Activated naive CD4-positive, alpha-beta T cell treated with anti-CD3 and anti-CD28 coated beads for 36 hours (primary cell): ENCODE measurements at regions not wholly inside any gene's neighbourhood (a gene's known extent, or its start where the extent isn't known, plus 50 kb on each side); places are given as distances from the start of the nearest gene placed in this dataset.

ENCODE experiments used
- CTCF ChIA-PET: fragments of 350-600 bp; sonication (Branson Sonifier 250); formaldehyde crosslinking; loops from one replicate; lab custom pipeline; 2021; ENCODE audit warnings: antibody characterized with exemption; lab: Charles Lee
- DNase-seq: peaks from one replicate; pipeline ENCODE4 v3.0.0-alpha.2; 2020
- H3K27ac Mint-ChIP-seq: one replicate; pipeline ENCODE4 v1.8.0; 2021; ENCODE audit warnings: mild to moderate bottlenecking, mixed read lengths
- H3K27me3 Mint-ChIP-seq: one replicate; pipeline ENCODE4 v1.8.0; 2021; ENCODE audit warnings: low read depth, mixed read lengths
- H3K36me3 Mint-ChIP-seq: one replicate; pipeline ENCODE4 v1.8.0; 2021; ENCODE audit warnings: low read depth, mixed read lengths
- H3K4me1 Mint-ChIP-seq: one replicate; pipeline ENCODE4 v1.8.0; 2021; ENCODE audit warnings: low read depth, mixed read lengths
- H3K4me3 Mint-ChIP-seq: one replicate; pipeline ENCODE4 v1.8.0; 2021; ENCODE audit warnings: mild to moderate bottlenecking, moderate library complexity, mixed read lengths
- H3K9me3 Mint-ChIP-seq: one replicate; pipeline ENCODE4 v1.8.0; 2021; ENCODE audit warnings: mixed read lengths
- intact Hi-C: fragments of 100-400 bp; cut with micrococcal nuclease; formaldehyde crosslinking; loops from one replicate; pipeline ENCODE4 v1.15.1; 2023

DNA sequence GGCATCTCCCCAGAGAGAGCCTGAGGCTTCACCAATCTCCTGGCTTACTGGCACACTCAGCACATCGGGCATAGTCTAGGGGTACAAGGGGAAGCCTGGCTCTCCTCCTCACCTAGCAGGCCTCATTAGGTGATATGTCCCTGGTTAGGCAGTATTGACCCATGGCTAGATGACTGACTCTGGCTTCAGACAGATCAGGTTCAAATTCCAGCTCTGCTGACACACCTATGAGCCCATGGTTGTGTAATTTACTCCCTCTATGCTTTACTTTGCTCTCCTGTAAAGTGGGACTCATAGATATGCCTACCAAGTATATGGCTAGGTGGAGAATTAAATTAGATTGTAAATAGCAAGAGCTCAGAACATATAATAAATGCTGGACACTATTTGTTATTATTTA, 157.3 kb upstream of the IRX3 start:
- H3K36me3 Mint-ChIP-seq: no peaks in the 10 kb centered on the region
- H3K4me1 Mint-ChIP-seq: no peaks in the 10 kb centered on the region
- H3K9me3 Mint-ChIP-seq: peaks cover 2% of the 10 kb centered on the region
- H3K4me3 Mint-ChIP-seq: no peak overlapping the region
- CTCF ChIA-PET: no interaction called here
- intact Hi-C loops: no loop called here
- no peak for DNase-seq
- H3K27ac Mint-ChIP-seq: no peak overlapping the region
- H3K27me3 Mint-ChIP-seq: peaks cover 10% of the 10 kb centered on the region

DNA sequence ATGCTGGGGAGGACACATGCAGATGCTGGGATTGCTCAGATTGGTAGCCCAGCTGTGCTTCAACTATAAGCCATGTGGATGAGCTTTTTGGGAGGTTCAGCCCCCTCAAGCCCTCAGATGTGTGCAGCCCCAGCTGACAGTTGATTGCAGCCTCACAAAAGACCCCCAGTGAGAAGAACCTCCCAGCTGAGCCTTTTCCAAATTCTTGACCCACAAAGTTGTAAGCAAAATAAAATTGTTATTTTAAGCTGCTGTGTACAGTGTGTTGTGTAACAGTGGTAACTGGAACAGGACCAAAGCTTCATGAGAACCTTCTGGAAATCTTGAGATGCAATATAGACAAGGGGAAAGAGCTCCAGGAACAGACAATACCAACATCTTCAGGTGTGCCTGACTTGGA, 156.8 kb upstream of the IRX3 start:
- CTCF ChIA-PET: no interaction called here
- Mint-ChIP-seq H3K27me3 (peaks cover 12% of the 10 kb centered on the region), H3K36me3 (no peaks in the 10 kb centered on the region)

GRCh38 chr16:54442864-54443263, 156.3 kb upstream of the IRX3 start:
- Mint-ChIP-seq H3K27me3 (peaks cover 13% of the 10 kb centered on the region), H3K27ac (no peak overlapping the region), H3K36me3 (no peaks in the 10 kb centered on the region), H3K4me3 (no peak overlapping the region), H3K9me3 (peaks cover 7% of the 10 kb centered on the region), H3K4me1 (no peaks in the 10 kb centered on the region)
- intact Hi-C loops: no loop called here
- DNase-seq: no peak
- CTCF ChIA-PET: no interaction called here

More for the DNA sequence above, 156.8 kb upstream of the IRX3 start:
- DNase-seq: no peak
- Mint-ChIP-seq H3K4me1 (no peaks in the 10 kb centered on the region), H3K9me3 (peaks cover 6% of the 10 kb centered on the region), H3K4me3 (no peak overlapping the region), H3K27ac (no peak overlapping the region)
- intact Hi-C loops: no loop called here

GRCh38 chr16:54438469-54438868, 151.9 kb upstream of the IRX3 start:
- Mint-ChIP-seq H3K27me3 (peaks cover 11% of the 10 kb centered on the region), H3K4me3 (no peak overlapping the region), H3K4me1 (no peaks in the 10 kb centered on the region), H3K36me3 (no peaks in the 10 kb centered on the region), H3K9me3 (peaks cover 7% of the 10 kb centered on the region), H3K27ac (no peak overlapping the region)
- CTCF ChIA-PET: no interaction called here
- intact Hi-C loops: no loop called here
- no peak for DNase-seq

GRCh38 chr16:54437921-54438320, 151.3 kb upstream of the IRX3 start:
- Mint-ChIP-seq H3K36me3 (no peaks in the 10 kb centered on the region), H3K27me3 (peaks cover 12% of the 10 kb centered on the region), H3K27ac (no peak overlapping the region), H3K4me3 (no peak overlapping the region), H3K4me1 (no peaks in the 10 kb centered on the region), H3K9me3 (peaks cover 7% of the 10 kb centered on the region)
- CTCF ChIA-PET: no interaction called here
- no peak for DNase-seq
- intact Hi-C loops: no loop called here

- CTCF ChIA-PET: no interaction called here
- intact Hi-C loops: no loop called here
- no peak for DNase-seq
- Mint-ChIP-seq H3K4me1 (no peaks in the 10 kb centered on the region), H3K36me3 (no peaks in the 10 kb centered on the region), H3K4me3 (no peak overlapping the region), H3K9me3 (peaks cover 7% of the 10 kb centered on the region), H3K27me3 (peaks cover 14% of the 10 kb centered on the region), H3K27ac (no peak overlapping the region)
Measured at GRCh38 chr16:54437401-54437800, 150.8 kb upstream of the IRX3 start.

GRCh38 chr16:54436346-54436745, 149.8 kb upstream of the IRX3 start:
- no peak for DNase-seq
- Mint-ChIP-seq H3K27ac (no peak overlapping the region), H3K4me1 (no peaks in the 10 kb centered on the region), H3K9me3 (peaks cover 7% of the 10 kb centered on the region), H3K27me3 (peaks cover 16% of the 10 kb centered on the region), H3K36me3 (no peaks in the 10 kb centered on the region), H3K4me3 (no peak overlapping the region)
- CTCF ChIA-PET: no interaction called here
- intact Hi-C loops: no loop called here

DNA sequence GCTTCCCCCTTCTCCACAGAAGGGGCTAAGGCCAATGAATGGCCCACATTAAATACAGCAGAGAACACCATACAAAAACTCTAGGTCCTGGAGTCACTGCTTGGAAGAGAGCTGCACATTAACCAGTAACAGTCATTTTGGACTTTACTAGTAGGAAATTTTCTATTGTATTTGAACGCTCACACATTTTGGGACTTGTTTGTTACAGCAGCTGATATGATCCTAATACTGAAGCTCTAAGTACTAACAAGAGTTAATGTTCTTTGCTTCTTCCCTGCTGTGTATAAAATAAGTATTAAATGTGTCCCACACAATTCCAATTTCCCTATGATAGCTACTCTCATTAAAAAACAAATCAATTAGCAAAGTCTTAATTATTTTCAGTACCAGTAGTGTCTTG, 148.3 kb upstream of the IRX3 start:
- H3K27me3 Mint-ChIP-seq: peaks cover 27% of the 10 kb centered on the region
- no peak overlapping the region for H3K4me3 Mint-ChIP-seq
- no peaks in the 10 kb centered on the region for H3K4me1 Mint-ChIP-seq
- DNase-seq: no peak
- H3K9me3 Mint-ChIP-seq: peaks cover 11% of the 10 kb centered on the region
- no peaks in the 10 kb centered on the region for H3K36me3 Mint-ChIP-seq
- no peak overlapping the region for H3K27ac Mint-ChIP-seq
- CTCF ChIA-PET: no interaction called here
- intact Hi-C loops: no loop called here

GRCh38 chr16:54432897-54433229, 146.3 kb upstream of the IRX3 start:
- CTCF ChIA-PET: no interaction called here
- no peaks in the 10 kb centered on the region for H3K4me1 Mint-ChIP-seq
- peaks cover 39% of the 10 kb centered on the region for H3K27me3 Mint-ChIP-seq
- H3K9me3 Mint-ChIP-seq: peaks cover 7% of the 10 kb centered on the region
- no peak overlapping the region for H3K4me3 Mint-ChIP-seq
- no peak for DNase-seq
- intact Hi-C loops: no loop called here
- no peak overlapping the region for H3K27ac Mint-ChIP-seq
- no peaks in the 10 kb centered on the region for H3K36me3 Mint-ChIP-seq

DNA sequence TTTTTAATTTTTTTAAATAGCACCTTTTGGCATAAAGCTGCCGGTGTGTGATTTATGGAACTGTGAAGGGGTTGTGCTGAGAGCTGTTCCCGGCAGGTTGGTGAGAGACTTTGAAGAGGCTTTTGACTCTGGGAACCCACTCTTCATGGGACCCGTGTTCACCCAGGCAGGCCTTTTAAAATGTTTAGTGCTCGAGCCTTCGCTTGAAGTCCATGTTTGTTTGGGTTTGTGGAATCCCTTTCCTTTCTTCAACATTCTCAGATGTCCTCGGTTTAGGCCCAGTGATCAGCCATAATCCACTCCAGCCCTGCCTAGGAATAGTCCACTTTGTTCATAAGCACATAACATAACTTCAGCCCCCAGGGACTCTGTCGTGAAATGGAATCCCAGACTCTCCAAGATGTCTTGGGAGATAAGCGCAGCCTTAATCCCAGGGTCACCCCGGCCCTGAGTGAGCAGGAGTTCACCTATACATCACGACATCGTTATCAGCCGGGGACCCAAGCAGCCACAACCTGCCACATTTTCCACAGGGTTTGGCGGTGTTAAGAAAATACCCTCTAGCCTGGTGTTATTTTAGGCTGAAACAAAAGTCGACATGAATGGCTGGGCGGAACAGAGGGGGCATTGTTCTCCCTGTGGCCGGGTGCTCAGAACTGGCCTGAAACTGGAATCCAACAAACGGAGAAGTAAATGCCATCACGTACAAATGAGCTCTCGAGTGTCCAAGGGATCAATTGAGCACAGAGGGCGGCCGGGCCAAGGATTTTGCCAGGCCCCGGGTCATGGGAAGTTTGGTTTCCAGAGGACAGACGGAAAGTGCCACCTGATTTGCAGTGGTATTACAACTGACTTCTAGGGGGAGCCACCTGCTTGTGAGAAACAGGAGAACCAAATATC, 145.7 kb upstream of the IRX3 start:
- peaks cover 37% of the 10 kb centered on the region for H3K27me3 Mint-ChIP-seq
- intact Hi-C loops: no loop called here
- no peak overlapping the region for H3K4me3 Mint-ChIP-seq
- DNase-seq: no peak
- H3K9me3 Mint-ChIP-seq: peaks cover 7% of the 10 kb centered on the region
- no peaks in the 10 kb centered on the region for H3K4me1 Mint-ChIP-seq
- H3K36me3 Mint-ChIP-seq: no peaks in the 10 kb centered on the region
- CTCF ChIA-PET: no interaction called here
- no peak overlapping the region for H3K27ac Mint-ChIP-seq

- Mint-ChIP-seq H3K4me1 (no peaks in the 10 kb centered on the region), H3K27ac (no peak overlapping the region), H3K36me3 (no peaks in the 10 kb centered on the region), H3K4me3 (no peak overlapping the region), H3K27me3 (peaks cover 44% of the 10 kb centered on the region), H3K9me3 (peaks cover 7% of the 10 kb centered on the region)
- intact Hi-C loops: no loop called here
- no peak for DNase-seq
- CTCF ChIA-PET: no interaction called here
Measured at GRCh38 chr16:54431041-54431996, 144.7 kb upstream of the IRX3 start.

DNA sequence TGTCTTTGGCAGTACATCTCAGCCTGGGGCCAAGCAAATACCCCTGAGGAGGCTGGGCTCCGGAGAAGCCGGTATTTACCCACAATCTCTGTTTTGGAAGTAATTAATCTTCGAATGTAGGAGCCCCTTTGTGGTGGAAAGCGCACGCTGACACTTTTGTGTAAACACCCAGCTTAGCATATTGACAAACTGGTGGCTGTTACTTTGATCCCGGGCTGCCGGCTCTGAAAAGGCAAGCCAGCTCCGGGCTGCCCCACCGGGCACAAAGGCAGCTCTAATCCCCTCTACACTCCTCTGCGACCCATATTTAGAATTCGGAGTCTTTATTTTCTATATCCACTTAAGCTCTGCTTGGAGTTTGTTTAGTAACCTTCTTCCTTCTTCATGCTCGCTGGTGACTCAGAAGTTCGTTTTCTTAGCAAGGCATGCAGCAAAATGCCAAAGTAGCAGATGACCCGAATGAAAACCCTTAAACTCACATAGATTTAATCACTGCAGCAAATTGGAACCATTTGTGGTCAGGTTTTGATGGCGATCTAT, 144.0 kb upstream of the IRX3 start:
- CTCF ChIA-PET: no interaction called here
- peaks cover 7% of the 10 kb centered on the region for H3K9me3 Mint-ChIP-seq
- H3K4me3 Mint-ChIP-seq: no peak overlapping the region
- no peak overlapping the region for H3K27ac Mint-ChIP-seq
- H3K36me3 Mint-ChIP-seq: no peaks in the 10 kb centered on the region
- intact Hi-C loops: no loop called here
- no peaks in the 10 kb centered on the region for H3K4me1 Mint-ChIP-seq
- H3K27me3 Mint-ChIP-seq: peaks cover 51% of the 10 kb centered on the region
- no peak for DNase-seq
